Vagina (tissue), 2 donors: ENCODE measurements at regions not wholly inside any gene's neighbourhood (a gene's known extent, or its start where the extent isn't known, plus 50 kb on each side); places are given as distances from the start of the nearest gene placed in this dataset.
"Not testable (repeated sequence)": the region's sequence is repeated elsewhere in the genome, so short reads cannot be mapped to it uniquely, and the experiment has no call there.

Source experiments
- DNase-seq, 2 donors: peaks; one replicate each; pipeline ENCODE4 v3.0.0-alpha.2; 2017; ENCODE audit errors: extremely low spot score in 2 of 2
- H3K27ac ChIP-seq: fragments of 200-600 bp; sonication (generic); one replicate; pipeline ENCODE4 v1.5.1; 2019
- H3K27me3 ChIP-seq: fragments of 200-600 bp; sonication (generic); one replicate; pipeline ENCODE4 v1.5.1; 2019
- H3K36me3 ChIP-seq, 2 donors: fragments of 200-600 bp; sonication (generic); one replicate each; pipeline ENCODE4 v1.5.1; 2017 to 2019
- H3K4me1 ChIP-seq: fragments of 200-600 bp; sonication (generic); one replicate; pipeline ENCODE4 v1.5.1; 2019
- H3K4me3 ChIP-seq, 2 donors: fragments of 200-600 bp; sonication (generic); 1 replicate in 1 of 2; 2 replicates in 1 of 2; pipeline ENCODE4 v1.5.1; 2016 to 2019
- H3K9me3 ChIP-seq: fragments of 200-600 bp; sonication (generic); one replicate; pipeline ENCODE4 v1.5.1; 2019
- CTCF ChIP-seq, 3 experiments: fragments of 450-650 bp in 2 of 3; fragments of 200-600 bp in 1 of 3; sonication (generic) in 1 of 3; IDR thresholded peaks; one replicate each; pipeline ENCODE4 v1.5.1; 2017 to 2019; ENCODE audit warnings: antibody characterized with exemption in 3 of 3, mild to moderate bottlenecking in 2 of 3, moderate library complexity in 2 of 3
- POLR2A ChIP-seq, 2 donors: fragments of 450-650 bp; IDR thresholded peaks; one replicate each; pipeline ENCODE4 v1.6.1; 2017; ENCODE audit warnings: antibody characterized with exemption in 2 of 2, mild to moderate bottlenecking in 2 of 2, moderate library complexity in 2 of 2
- POLR2AphosphoS5 ChIP-seq, 2 donors: sonication (generic); formaldehyde crosslinking; IDR thresholded peaks; one replicate each; pipeline ENCODE4 v1.9.0; 2017; ENCODE audit warnings: antibody characterized with exemption in 2 of 2, mild to moderate bottlenecking in 2 of 2, low read depth in 1 of 2; ENCODE audit not compliant: insufficient read depth in 1 of 2
- intact Hi-C: fragments of 100-400 bp; cut with DNase I; formaldehyde crosslinking; loops from one replicate; pipeline ENCODE4 v1.15.1; 2023

GRCh38 chr2:57209799-57210198 is 836.8 kb upstream of the VRK2 start:
- DNase-seq, result no peak
- Histone ChIP-seq H3K36me3 (no peaks in the 10 kb centered on the region), H3K4me3 (no peak overlapping the region), H3K9me3 (no peaks in the 10 kb centered on the region), H3K27me3 (no peaks in the 10 kb centered on the region), H3K4me1 (no peaks in the 10 kb centered on the region), H3K27ac (no peak overlapping the region)
- intact Hi-C loops, result no loop called here
- TF ChIP-seq POLR2A (IDR thresholded peaks at IDR 0.05), result no peak
- TF ChIP-seq POLR2AphosphoS5 (IDR thresholded peaks at IDR 0.05; ENCODE audit: insufficient read depth in 1 of 2, low read depth in 1 of 2), result no peak
- no peak for TF ChIP-seq CTCF (IDR thresholded peaks at IDR 0.05)

- H3K27me3 ChIP-seq, result no peaks in the 10 kb centered on the region
- H3K4me3 ChIP-seq, result no peak overlapping the region
- TF ChIP-seq POLR2A (IDR thresholded peaks at IDR 0.05) (no peak), POLR2AphosphoS5 (IDR thresholded peaks at IDR 0.05; ENCODE audit: insufficient read depth in 1 of 2, low read depth in 1 of 2) (no peak), CTCF (IDR thresholded peaks at IDR 0.05) (no peak)
- intact Hi-C loops, result no loop called here
- no peak overlapping the region for H3K27ac ChIP-seq
- no peaks in the 10 kb centered on the region for H3K9me3 ChIP-seq
- H3K36me3 ChIP-seq, result no peaks in the 10 kb centered on the region
- H3K4me1 ChIP-seq, result no peaks in the 10 kb centered on the region
- no peak for DNase-seq
Measured at GRCh38 chr2:57210855-57211254, 835.8 kb upstream of the VRK2 start.

- Histone ChIP-seq H3K36me3 (no peaks in the 10 kb centered on the region), H3K27me3 (no peaks in the 10 kb centered on the region), H3K4me3 (no peak overlapping the region), H3K9me3 (no peaks in the 10 kb centered on the region), H3K4me1 (no peaks in the 10 kb centered on the region), H3K27ac (no peak overlapping the region)
- intact Hi-C loops, result no loop called here
- DNase-seq, result no peak
- no peak for TF ChIP-seq POLR2AphosphoS5 (IDR thresholded peaks at IDR 0.05; ENCODE audit: insufficient read depth in 1 of 2, low read depth in 1 of 2)
- no peak for TF ChIP-seq CTCF (IDR thresholded peaks at IDR 0.05)
- no peak for TF ChIP-seq POLR2A (IDR thresholded peaks at IDR 0.05)
Measured at GRCh38 chr2:57217013-57217412, 829.6 kb upstream of the VRK2 start.

- no peaks in the 10 kb centered on the region for H3K4me1 ChIP-seq
- no peaks in the 10 kb centered on the region for H3K9me3 ChIP-seq
- no peaks in the 10 kb centered on the region for H3K27me3 ChIP-seq
- no peak overlapping the region for H3K4me3 ChIP-seq
- H3K27ac ChIP-seq, result no peak overlapping the region
- intact Hi-C loops, result no loop called here
- DNase-seq, result no peak
- no peaks in the 10 kb centered on the region for H3K36me3 ChIP-seq
- TF ChIP-seq POLR2AphosphoS5 (IDR thresholded peaks at IDR 0.05; ENCODE audit: insufficient read depth in 1 of 2, low read depth in 1 of 2), result no peak
- TF ChIP-seq CTCF (IDR thresholded peaks at IDR 0.05), result no peak
- no peak for TF ChIP-seq POLR2A (IDR thresholded peaks at IDR 0.05)
Measured at GRCh38 chr2:57218206-57218605, 828.4 kb upstream of the VRK2 start.

GRCh38 chr2:57229706-57230105 is 816.9 kb upstream of the VRK2 start:
- H3K9me3 ChIP-seq, H3K27ac ChIP-seq, H3K4me3 ChIP-seq, H3K27me3 ChIP-seq, H3K36me3 ChIP-seq, H3K4me1 ChIP-seq, DNase-seq, intact Hi-C loops: not testable (repeated sequence)

GRCh38 chr2:57232341-57232740 is 814.3 kb upstream of the VRK2 start:
- intact Hi-C loops, result not testable (repeated sequence)

GRCh38 chr2:57251495-57251894 is 795.1 kb upstream of the VRK2 start:
- H3K27me3 ChIP-seq, intact Hi-C loops, H3K9me3 ChIP-seq, DNase-seq, H3K4me1 ChIP-seq, H3K4me3 ChIP-seq, H3K36me3 ChIP-seq, H3K27ac ChIP-seq: not testable (repeated sequence)

More at GRCh38 chr2:57232341-57232740, 814.3 kb upstream of the VRK2 start:
- not testable (repeated sequence) for H3K27me3 ChIP-seq, H3K4me3 ChIP-seq, H3K36me3 ChIP-seq, H3K4me1 ChIP-seq, H3K27ac ChIP-seq, H3K9me3 ChIP-seq, DNase-seq

- H3K4me1 ChIP-seq, intact Hi-C loops, H3K27ac ChIP-seq, H3K9me3 ChIP-seq, H3K4me3 ChIP-seq, DNase-seq, H3K36me3 ChIP-seq, H3K27me3 ChIP-seq: not testable (repeated sequence)
Measured at GRCh38 chr2:57276408-57276807, 770.2 kb upstream of the VRK2 start.
